Stimulated activated CD4-positive, alpha-beta T cell treated with anti-CD3 and anti-CD28 coated beads, Interleukin-1b, Interleukin-23, amount 100 ng/mL, for 24 hours (primary cell): ENCODE measurements at regions not wholly inside any gene's neighbourhood (a gene's known extent, or its start where the extent isn't known, plus 50 kb on each side); places are given as distances from the start of the nearest gene placed in this dataset.
"Not testable (repeated sequence)": the region's sequence is repeated elsewhere in the genome, so short reads cannot be mapped to it uniquely, and the experiment has no call there.

Experiments used
- DNase-seq, 4 experiments: peaks; one replicate each; pipeline ENCODE4 v3.0.0-alpha.2; 2020; ENCODE audit warnings: low read depth in 4 of 4, low spot score in 1 of 4

DNA sequence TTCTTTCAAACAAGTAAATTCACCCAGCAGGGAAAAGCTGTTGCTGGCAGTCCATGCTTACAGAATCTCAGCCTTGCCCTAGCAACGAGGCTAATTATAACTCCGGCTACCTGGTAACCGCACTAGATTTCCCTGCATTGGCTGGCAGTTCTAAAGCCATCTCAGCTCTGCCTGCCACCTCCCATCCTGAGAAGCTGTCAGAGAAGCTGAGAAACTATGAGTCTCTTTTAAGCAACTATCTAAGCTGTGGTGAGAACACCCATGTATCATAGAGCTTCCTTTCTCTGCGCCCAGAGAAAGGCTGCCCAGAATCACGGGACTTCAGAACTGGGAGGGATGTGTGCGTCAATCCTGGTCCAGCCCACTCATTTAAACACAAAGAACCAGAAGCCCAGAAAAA is 113.9 kb upstream of the NBPF26 start:
- not testable (repeated sequence) for DNase-seq

DNA sequence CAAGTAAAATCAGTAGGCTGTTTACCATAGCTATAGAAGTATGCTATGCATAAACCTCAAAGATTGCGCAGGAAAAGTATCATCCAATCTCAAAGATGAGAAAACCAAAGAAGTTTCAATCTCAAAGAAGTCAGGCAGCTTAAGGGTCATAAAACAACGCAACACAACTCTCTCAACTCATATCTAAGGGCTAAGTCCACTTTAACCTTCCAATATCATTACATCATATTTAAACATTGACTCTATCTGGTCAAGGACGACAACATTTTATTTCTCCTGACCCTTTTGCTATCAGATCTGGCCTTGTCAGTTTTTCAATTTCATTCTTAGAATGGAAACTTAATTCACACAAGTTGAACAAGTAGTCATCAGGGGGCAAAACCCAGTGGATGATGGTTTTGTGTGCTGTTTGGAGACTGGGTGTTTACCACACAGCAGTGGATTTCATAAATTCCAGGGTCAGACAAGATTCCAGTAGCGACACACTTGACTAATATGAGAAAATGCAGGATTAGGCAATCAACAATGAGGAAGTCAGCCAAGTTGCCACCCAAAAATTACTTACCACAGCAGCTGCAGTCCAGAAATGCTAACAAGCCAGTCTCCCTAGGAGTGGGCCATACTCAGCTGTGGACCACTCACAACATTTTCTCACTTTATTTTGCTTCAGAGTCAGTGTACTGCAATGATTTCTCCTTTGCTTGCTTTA is 108.7 kb upstream of the NBPF26 start:
- not testable (repeated sequence) for DNase-seq

DNA sequence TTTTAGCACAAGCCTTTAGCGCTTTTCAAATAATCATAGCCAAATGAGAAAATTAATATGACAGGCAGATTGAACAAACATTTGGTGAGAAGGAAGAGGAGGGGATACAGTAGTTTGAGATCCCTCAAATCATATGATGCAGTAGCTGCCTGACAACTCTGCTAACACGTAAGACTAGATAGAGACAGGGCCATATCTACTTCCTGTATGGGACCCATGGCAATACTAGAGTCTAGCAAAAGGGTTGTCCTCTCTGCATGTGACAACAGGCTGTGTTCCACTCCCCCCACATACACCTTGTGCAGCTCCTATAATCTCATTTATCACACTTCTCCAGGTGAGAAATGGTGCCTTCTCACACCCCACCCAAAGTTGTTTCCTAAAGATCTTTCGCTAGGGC is 106.3 kb upstream of the NBPF26 start:
- DNase-seq: not testable (repeated sequence)

DNA sequence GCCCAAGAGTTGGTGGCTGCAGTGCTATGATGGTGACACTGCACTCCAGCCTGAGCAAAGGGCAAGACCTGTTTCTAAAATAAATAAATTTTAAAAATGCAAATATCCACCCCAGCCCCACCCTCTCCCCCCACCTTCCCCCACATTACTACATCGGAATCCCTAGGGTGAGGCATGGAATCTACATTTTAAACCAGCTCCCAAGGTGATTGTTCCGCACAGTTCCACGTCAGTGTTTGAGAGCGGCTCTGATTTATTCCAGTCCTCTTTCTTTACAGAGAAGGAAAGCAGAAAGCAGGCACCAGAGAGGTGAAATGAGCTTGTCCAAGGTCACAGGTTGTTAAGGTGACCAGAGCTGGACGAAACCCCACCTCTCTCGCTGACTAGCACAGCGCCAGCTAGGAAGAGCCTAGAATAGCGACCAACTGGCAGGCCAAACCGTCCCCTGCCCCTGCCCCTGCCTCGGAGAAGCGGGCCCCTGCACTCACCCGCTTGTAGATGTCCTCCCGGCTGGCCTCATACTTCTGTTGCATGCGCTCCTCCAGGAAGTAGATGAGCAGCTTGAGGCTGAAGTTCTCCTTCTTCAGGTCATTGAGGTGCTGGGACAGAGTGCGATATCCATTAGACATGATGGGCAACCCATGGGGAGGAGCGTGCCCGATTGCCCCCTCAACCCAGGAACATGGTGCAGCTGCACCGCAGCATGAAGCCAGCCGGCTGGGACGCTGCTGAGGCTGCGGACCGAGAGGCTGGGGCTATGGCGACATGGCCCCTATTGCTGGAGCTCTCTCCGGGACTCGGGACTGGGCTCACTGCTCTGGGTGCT is 103.7 kb upstream of the NBPF26 start:
- not testable (repeated sequence) for DNase-seq

DNA sequence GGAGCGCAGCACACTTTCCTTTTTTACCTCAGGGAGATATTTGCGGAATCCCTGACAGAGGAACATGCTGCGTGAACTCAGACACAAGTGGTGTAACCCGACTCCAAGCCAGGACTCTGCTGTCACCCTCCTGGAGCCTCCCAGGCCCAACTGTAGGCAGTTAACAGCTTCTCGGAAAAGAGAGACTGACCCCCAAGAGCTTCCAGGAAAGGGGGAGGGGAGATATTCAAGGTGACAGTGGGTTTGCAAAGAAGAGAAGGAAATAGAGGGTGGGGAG is 103.1 kb upstream of the NBPF26 start:
- DNase-seq: not testable (repeated sequence)

DNA sequence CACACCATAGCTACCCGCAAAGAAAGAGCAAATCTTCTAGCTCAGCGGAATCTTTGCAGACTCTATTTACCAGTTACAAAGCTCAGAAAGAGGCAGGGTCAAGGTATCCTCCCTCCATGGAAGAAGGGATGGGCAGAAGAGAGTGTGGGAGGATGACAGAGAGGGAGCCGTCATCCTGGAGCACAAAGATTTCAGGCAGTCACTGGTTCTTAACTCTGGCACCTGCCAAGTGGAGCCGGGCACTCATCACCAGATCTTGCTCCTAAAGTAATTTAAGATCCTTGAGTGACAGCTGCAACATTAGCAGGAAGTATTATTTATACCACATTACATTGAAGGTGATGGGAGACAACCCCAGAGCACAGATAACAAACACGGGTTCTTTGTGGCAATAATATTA is 102.5 kb upstream of the NBPF26 start:
- not testable (repeated sequence) for DNase-seq

DNA sequence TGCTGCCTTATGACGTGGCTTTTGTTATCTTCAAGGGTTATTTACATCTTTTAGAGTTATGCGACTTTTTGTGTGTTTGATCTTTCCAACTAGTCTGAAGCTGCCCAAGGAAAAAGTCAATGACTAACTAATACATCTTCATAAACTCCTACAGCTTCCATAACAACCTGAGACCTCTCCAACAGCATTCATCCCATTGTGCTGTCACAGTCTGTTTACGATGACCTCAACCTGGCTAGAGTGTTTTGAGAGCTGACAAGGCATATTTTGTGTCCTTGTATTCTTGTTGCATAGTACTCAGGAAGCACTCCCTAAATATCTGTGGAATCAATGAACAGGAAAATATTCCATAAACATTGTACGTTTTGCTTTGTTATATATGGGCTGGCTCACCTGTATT is 100.2 kb upstream of the NBPF26 start:
- not testable (repeated sequence) for DNase-seq

DNA sequence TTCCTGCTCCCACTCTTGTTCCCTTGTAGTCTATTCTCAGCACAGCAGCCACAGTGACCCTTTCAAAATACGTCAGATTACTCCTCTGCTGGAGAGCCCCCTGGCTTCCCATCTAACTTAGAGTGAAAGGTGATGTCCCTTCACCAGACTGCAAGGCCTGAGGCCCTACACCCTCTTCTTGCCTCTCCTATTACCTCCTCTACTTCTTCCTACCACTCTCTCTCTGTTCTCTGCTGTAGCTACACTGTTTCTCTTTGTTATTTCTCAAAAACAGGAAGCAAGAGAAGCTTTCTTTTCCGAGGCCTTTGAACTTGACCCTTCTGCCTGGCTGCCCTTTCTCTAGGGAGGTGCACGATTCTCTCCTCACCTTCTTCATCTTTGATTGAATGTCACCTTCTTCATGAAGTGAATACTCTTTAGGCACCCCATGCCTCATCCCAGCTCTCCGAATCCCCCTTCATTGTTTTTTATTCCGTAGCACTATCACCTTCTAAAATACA is 99.1 kb upstream of the NBPF26 start:
- DNase-seq: not testable (repeated sequence)

DNA sequence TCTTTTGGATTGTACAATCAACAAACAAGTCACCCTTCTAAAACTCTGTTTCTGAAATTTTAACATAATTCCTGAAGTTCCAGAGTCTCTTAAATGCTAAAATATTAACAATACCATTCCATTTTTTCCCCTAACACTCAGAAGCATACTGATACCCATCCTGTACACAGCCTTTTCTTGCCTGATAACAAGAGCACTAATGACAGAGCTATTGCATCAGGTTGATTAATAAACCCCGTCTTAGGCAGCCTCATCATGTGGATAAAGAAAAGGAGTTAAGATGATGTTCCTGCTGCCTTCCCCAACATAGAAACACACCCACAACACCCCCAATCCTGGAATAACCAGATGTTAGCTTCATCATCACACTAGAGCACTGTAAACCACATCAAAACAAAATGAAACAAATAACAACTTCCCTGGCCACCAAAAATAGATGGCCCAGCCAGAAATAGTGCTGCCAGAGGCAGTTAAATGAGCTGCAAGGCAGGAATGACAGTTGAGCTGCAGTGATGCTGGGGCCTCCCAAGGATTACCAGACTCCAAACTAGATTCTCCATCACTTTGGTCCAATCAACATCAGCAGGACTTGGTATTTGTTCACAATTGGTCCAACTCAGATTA is 93.8 kb upstream of the NBPF26 start:
- not testable (repeated sequence) for DNase-seq

DNA sequence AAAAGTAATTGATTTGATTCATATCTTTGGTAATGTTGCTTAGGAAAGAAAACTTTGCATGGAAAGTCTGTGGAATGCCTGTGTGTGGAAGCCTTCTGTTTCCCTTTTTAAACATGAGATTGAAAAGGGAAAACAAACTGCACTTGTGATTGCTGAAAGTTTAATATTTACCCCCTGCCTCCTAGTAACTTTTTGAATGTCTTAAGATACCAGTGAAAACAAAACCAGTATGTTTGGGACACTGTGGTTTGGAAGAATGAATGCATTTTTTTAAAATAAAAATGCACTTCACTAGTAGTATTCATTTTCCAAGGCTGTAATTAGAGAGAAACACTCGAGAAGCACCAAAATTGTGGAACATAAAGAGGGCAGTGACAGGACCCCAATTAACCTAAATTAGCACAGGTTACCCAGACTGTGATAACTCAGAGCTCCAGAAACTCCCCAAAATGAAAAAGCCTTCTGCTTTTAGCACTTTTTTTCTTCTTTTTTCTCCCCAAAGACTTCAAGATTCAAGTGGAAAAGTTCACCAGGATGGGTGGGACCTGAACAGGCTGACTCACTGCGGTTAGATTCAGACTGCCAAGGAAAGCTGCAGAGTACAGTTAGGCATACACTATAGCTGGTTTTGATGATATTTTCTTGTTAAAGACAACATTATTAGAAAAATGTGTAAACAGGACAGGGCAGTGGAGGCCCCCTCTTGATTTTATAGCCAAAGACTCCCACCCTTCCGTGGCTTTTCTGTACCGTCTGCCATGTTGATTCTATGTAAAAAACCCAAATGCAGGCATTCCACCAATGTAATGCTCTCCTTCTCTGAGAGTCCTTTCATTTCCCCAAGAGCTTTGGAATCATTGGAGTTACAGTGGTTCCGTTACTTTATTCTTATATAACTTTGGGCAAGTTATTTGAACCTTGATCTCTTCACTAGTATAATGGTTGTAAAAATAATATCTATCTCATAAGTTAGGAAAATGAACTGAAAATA is 88.6 kb upstream of the NBPF26 start:
- not testable (repeated sequence) for DNase-seq

DNA sequence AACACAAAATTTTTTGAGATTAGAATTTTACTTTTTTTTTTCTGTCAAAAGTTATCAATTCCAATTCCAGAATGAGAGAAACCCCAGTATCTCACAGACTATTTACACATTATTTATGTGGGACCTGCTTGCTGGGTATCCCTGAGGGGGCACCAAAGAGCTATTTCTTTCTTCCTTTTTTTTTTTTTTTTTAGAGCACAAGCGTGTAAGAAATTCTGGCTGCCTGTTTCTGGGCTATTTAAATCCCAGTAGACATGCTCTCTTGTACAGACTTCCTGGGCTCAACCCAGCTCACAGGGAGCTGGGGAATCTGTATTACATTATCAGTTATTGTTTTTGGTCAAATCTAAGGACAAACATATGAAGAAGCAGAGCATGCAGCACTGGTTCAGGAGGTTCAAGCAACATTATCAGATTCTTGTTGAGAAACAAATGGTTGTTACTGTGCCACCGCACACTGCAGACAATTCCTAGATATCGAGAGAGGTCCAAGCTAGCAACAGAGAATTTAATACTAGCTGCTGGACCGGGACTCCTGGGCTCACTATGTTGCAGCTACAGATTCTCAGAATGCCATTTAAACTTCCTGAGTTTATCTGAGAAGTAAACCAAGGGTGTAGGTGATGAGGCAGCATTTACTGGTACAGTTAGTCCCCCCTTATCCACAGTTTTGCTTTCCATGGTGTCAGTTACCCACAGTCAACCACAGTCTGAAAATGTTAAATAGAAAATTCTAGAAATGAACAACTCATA is 83.3 kb upstream of the NBPF26 start:
- DNase-seq: not testable (repeated sequence)

DNA sequence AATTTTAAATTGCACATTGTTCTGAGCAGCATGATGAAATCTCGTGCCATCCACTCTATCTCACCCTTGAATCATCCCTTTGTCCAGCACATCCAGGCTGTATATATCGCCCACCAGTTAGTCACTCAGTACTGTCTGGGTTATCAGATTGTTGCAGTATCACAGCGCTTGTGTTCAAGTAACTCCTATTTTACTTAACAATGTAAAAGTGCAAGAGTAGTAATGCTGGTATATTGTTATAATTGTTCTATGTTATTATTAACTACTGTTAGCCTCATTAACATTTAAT is 82.8 kb upstream of the NBPF26 start:
- not testable (repeated sequence) for DNase-seq

DNA sequence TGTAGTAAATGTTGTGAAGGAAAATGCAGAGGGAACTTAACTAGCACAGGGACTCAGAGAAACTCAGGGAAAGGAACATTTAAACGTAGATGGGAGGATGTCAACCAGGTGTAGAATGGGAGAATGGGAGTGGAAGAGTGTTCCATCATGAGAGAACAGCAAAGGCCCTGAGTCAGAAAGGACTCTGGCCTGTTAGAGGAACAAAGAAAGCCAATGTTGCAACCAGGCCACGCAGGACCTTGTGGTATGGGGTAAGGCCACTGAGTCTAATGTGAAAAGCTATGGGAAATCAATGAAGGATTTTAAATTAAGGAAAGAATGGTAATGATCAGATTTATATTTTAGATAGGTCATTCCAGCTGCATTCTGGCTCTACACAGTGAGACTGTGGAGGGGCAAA is 76.6 kb upstream of the NBPF26 start:
- DNase-seq: not testable (repeated sequence)

DNA sequence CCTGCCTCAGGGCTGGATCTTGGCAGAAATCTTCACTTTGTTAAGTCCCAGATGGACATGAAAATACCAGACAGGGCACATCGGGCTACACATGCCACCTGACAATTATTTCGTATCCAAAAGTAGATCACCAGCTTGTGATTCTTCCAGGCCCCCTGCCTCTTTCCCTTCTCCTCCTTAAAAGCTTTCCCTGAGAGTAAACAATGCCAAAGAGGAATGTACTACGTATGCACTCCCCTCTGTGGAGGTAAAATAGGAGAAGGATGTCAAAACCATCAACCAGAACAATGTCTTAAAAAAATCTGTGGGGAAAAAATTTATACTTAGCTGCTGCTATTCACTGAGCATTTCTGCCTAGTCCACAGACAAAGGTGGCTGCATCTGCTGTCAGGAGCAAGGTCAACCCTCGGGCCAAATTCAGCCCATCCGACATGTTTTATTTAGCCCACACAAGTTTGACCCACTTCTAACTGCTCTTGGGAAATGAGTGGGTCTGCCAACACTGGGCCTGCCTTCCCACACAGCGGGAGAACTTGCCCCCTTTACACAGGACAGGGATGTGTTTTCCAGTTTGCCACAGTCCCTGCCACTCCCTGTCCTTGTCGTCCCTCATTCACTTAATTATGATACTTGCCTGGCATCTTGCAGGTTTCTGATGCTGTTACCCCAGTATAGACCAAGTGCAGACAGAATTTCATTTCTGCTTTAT is 74.7 kb upstream of the NBPF26 start:
- not testable (repeated sequence) for DNase-seq

DNA sequence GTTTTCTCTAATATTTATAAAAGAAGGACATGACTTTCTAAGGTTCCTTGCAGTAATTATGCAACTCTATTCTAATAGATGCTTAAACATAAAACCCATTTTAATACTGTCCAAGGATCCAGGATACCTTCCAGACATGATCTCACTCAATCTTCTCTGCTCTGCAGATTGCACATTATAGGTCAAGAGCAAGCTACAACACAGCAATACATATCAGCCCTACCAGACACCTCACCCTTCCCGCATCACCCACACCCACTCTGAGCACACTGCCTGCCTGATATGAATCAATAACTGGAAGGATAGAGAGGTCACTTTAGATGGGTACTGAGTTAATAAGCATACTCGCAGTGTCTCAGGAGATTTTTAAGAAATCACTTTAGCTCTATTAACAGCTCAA is 74.0 kb upstream of the NBPF26 start:
- DNase-seq: not testable (repeated sequence)

DNA sequence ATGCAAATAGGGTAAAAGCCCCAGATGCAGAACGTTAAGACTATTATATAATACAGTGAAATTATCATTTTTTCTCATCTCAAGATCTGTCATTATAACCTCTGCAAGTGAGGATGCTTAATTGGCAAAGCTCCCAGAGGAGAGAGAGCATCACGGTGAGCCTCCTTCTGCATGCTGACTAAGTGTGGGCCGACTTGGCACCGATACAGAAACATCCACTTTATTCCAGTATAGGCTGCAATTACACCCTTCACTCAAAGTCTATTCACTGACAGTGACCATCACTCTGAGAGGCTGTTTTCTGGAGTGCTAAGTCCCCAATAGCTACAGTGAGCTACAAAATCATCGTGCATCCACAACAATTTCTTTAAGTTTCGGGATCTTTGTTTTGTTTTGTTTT is 69.6 kb upstream of the NBPF26 start:
- not testable (repeated sequence) for DNase-seq

DNA sequence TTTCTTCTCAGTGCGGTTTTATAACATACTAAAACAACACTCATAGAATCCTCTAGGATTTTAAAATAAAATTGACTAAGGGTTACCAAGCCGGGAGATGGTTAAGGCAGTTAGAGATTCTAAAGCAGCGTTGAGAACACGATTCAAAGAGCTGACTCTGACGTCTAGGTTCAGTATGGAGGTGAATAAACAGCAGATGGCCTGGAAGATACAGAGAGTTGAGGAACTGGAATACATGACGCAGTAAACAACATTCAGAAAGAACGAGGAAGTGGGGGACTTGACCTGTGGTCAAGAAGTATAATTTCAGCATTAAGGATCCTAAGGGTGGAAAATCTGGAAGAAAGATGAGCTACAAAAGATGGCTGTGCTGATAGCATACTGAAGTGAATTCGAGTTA is 68.4 kb upstream of the NBPF26 start:
- not testable (repeated sequence) for DNase-seq

DNA sequence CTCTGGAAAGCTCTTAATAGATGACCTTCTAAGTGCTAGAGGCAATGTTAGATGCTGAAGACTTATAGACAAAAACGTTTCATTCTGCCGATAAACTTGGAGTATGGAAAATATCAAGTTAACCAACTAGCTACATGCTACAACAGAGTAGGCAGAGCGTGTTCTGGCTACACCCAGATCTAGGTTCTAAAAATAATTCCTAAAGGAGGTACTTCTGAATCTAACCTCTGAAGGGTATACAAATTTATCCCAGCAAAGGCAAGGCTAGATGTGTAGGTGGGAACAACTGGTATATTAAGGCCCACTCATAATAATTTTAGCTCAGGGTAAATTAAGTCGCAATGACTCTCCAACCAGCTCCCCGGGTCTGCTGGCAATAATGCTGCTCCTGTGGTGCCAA is 67.6 kb upstream of the NBPF26 start:
- not testable (repeated sequence) for DNase-seq

DNA sequence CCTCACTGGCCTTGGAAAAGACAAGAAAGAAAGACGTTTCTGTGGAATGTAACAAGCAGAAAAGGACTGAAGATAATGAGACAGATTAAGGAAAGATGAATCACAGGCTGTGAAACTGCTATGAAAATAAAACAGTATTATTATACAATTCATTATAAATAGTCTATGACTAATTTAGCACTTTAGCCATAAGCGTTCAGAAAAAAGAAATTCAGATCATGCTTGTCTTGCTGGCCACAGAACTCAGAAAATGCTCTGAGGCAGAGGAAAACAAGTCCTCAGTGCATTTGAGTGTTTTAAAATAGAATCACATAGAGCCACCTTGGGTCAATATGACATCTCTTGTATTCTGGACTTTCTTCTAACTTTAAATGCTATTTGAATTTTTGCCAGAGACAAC is 65.9 kb upstream of the NBPF26 start:
- not testable (repeated sequence) for DNase-seq

DNA sequence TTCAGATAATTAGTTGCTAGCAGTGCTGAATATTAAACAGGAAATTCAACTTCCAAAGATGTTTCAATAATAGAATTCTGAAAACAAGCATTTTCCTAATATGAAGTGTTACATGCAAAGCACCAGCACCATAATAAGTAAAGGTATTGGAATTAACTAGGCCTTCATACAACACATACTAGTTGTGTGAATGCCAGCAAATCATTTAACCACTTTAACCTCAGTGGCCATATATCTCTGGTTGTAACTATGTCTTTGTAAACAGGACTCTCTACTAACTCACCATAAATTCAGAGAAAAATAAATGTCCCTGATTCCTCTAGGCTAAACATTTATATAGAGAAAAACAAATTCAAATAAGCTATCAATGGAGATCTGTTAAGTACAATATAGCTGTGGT is 65.1 kb upstream of the NBPF26 start:
- DNase-seq: not testable (repeated sequence)
